ENCODE measurements at regions not wholly inside any gene's neighbourhood (a gene's known extent, or its start where the extent isn't known, plus 50 kb on each side); places are given as distances from the start of the nearest gene placed in this dataset.
A peak's percentile ranks its signal among the peaks of the same experiment; 100 is the strongest.

DNA sequence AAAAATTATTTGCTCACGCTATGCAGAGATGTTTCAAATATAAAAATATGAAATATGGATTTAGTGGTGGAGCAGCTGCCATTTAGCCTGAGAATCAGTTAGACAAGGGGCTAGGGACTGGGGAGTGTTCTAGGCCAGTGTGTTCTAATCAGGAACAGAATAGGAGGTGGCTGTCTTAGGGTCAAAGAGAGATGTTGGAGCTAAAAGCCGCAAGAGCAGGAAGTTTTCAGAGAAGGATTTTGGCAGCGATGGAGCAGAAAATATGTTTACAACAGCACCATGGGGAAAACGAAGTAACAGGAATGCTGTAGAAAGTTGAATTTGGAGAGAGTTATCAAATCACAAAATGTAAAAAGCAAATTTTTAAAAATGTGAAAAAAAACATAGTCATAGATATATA, 314.0 kb upstream of the SEMA3A start (continued):
- TF ChIP-seq IRF5 (IDR thresholded peaks at IDR 0.05; ENCODE audit: borderline replicate concordance) (no peak), PBX3 (IDR thresholded peaks at IDR 0.05; ENCODE audit: insufficient replicate concordance, low read depth, low read length) (no peak), POLR2A (IDR thresholded peaks at IDR 0.05; ENCODE audit: low read depth, low read length) (no peak), BCLAF1 (IDR thresholded peaks at IDR 0.05) (no peak), ASH2L (IDR thresholded peaks at IDR 0.05; ENCODE audit: borderline replicate concordance, low read depth) (no peak), CREM (IDR thresholded peaks at IDR 0.05; ENCODE audit: low read depth) (no peak), RCOR1 (conservative IDR thresholded peaks at IDR 0.05; ENCODE audit: low read depth, low read length) (no peak), NR2C1 (IDR thresholded peaks at IDR 0.05) (no peak)

GRCh38 chr7:84507529-84507928, 312.9 kb upstream of the SEMA3A start:
- SMC1A ChIA-PET (ENCODE audit: uncharacterized antibody, unreplicated experiment) = interaction anchor here (0.6 to 1.0 kb wide), 2 partner anchors 29 to 59 kb away, joined by 3 read pairs; no protein-coding TSS in a partner anchor
- Histone ChIP-seq H3K27me3 (replicated peaks in 1 of 2; ENCODE audit: control insufficient read depth in 2 of 2, insufficient read depth in 2 of 2, low read length in 1 of 2) (no peaks in the 10 kb centered on the region), H3K4me3 (no peak overlapping the region), H3K4me1 (ENCODE audit: control insufficient read depth, insufficient read depth, low read length) (no peaks in the 10 kb centered on the region), H4K20me1 (ENCODE audit: control insufficient read depth, insufficient read depth) (no peaks in the 10 kb centered on the region), H3K27ac (ENCODE audit: control insufficient read depth, insufficient read depth) (no peak overlapping the region), H3K9me3 (replicated peaks; ENCODE audit: control insufficient read depth, insufficient read depth, low read length) (no peaks in the 10 kb centered on the region), H2AFZ (ENCODE audit: control insufficient read depth, low read depth, low read length) (no peak overlapping the region), H3K36me3 (ENCODE audit: control insufficient read depth in 2 of 2, insufficient read depth in 2 of 2, low read length in 1 of 2) (no peaks in the 10 kb centered on the region), H3K9ac (ENCODE audit: control insufficient read depth, insufficient read depth, low read length) (no peak overlapping the region), H3K4me2 (ENCODE audit: control insufficient read depth, insufficient read depth) (no peak overlapping the region), H3K79me2 (ENCODE audit: control insufficient read depth, insufficient read depth, low read length) (no peaks in the 10 kb centered on the region)
- POLR2A ChIA-PET = no interaction called here
- no TSS peak for BruUV-seq (replicated peaks)
- intact Hi-C loops (cut with micrococcal nuclease; ENCODE audit: unreplicated experiment) (no loop called here), in situ Hi-C loops (cut with MboI) (no loop called here)
- CTCF ChIA-PET = no interaction called here
- no peak for TF ChIP-seq ZNF207 (IDR thresholded peaks at IDR 0.05; ENCODE audit: borderline replicate concordance)
- TF ChIP-seq WRNIP1 (IDR thresholded peaks at IDR 0.05; ENCODE audit: borderline replicate concordance, low read depth, low read length) = no peak
- WGBS (ENCODE audit: insufficient coverage, insufficient replicate concordance, low lambda C conversion rate, missing lambda C conversion rate) = 45% methylated on average over 5 of the region's 5 CpGs
- RAD21 ChIA-PET (ENCODE audit: unreplicated experiment) = interaction anchor here (0.6 kb wide), 1 partner anchor 25 kb away, joined by 3 read pairs; no protein-coding TSS in a partner anchor
- DNase-seq (ENCODE audit: low read depth, low spot score) = no peak
- FAIRE-seq = no peak
- peak; percentile 58 for ATAC-seq

Measured in GM12878 (cell line).